ENCODE measurements at regions not wholly inside any gene's neighbourhood (a gene's known extent, or its start where the extent isn't known, plus 50 kb on each side); places are given as distances from the start of the nearest gene placed in this dataset.

DNA sequence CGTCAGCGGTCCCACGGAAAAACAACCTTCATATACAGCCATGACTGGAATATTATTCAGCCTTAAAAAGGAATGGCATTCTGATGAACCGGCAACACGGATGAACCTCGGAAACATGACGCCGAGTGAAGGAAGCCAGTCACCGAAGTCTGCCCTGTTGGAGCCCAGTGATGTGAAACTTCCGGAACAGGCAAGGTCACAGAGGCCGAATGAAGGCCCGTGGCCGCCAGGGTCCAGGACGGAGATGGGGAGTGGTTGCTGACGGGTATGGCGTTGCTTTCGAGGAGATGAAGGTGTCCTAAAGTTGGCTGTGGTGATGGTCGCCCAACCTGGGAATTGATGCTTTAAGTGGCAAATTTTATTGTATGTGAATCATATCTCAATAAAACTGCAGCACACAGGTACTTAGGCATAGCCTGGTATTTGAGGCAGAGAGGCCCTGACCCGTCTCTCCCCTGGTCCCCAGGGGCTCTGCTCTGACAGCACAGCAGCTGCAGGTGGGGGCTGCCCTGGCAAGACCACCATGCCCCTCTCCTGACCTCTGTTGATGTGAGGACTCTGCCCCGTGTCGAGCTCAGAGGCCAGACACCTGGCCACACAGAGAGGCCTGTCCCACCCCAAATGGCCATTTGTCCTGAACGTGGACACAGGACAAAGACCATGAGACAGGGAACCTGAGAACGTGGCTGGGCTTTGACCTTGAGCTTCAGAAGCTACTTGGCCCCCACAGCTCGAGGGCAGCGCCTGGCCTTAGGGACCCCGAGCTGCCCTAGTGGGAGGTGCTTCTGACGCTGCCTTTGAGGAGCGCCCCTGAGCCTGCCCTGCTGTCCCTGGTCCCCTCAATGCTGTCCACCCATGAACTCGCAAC, 1090.8 kb downstream of the BRD1 start:
- no peaks in the 10 kb centered on the region for H3K4me1 ChIP-seq (ENCODE audit: control insufficient read depth, insufficient read depth, low read length)
- no peak overlapping the region for H4K91ac ChIP-seq (ENCODE audit: insufficient read depth, low read depth, low read length)
- no peak overlapping the region for H3K18ac ChIP-seq (ENCODE audit: low read depth, low read length)
- ATAC-seq (ENCODE audit: low read depth) (no peak), DNase-seq (no peak)
- no peaks in the 10 kb centered on the region for H3K36me3 ChIP-seq (ENCODE audit: control insufficient read depth, insufficient read depth, low read length)
- no TSS peak for BruUV-seq (replicated peaks)
- intact Hi-C loops (cut with micrococcal nuclease) = no loop called here
- H3K9me1 ChIP-seq (ENCODE audit: insufficient read depth, low read length) = no peaks in the 10 kb centered on the region
- TF ChIP-seq RFX5 (IDR thresholded peaks at IDR 0.05; ENCODE audit: low read depth, low read length) (no peak), POLR2A (IDR thresholded peaks at IDR 0.05; ENCODE audit: low read depth, low read length) (no peak), RCOR1 (IDR thresholded peaks at IDR 0.05; ENCODE audit: insufficient replicate concordance, low read length) (no peak), MXI1 (IDR thresholded peaks at IDR 0.05; ENCODE audit: borderline replicate concordance, low read depth, low read length) (no peak), BHLHE40 (IDR thresholded peaks at IDR 0.05; ENCODE audit: low read depth, low read length) (no peak)
- TF ChIP-seq, protein P1, sequence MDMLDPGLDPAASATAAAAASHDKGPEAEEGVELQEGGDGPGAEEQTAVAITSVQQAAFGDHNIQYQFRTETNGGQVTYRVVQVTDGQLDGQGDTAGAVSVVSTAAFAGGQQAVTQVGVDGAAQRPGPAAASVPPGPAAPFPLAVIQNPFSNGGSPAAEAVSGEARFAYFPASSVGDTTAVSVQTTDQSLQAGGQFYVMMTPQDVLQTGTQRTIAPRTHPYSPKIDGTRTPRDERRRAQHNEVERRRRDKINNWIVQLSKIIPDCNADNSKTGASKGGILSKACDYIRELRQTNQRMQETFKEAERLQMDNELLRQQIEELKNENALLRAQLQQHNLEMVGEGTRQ (IDR thresholded peaks at IDR 0.05; ENCODE audit: low read depth, low read length) = no peak
- no peak overlapping the region for H3K9ac ChIP-seq (ENCODE audit: low read depth, low read length)
- no peak overlapping the region for H2BK20ac ChIP-seq (ENCODE audit: low read depth, low read length)
- H3K4me3 ChIP-seq (ENCODE audit: insufficient read depth, low read depth, low read length) = no peak overlapping the region
- no peak overlapping the region for H3K4ac ChIP-seq (ENCODE audit: low read depth, low read length)
- H2BK5ac ChIP-seq (ENCODE audit: low read depth, low read length, poor library complexity, severe bottlenecking) = no peak overlapping the region
- peaks cover 65% of the 10 kb centered on the region for H3K9me3 ChIP-seq (ENCODE audit: control insufficient read depth, insufficient read depth, low read length)
- WGBS, 2 experiments (ENCODE audit: extremely low coverage in 2 of 2, insufficient read length in 1 of 2) = 83% methylated on average over 7 of the region's 29 CpGs; no CpG with 5 or more reads in 1 of the 2 experiments
- no peaks in the 10 kb centered on the region for H3K27me3 ChIP-seq (ENCODE audit: control insufficient read depth, insufficient read depth, low read length)
- H3K23ac ChIP-seq (ENCODE audit: low read depth, low read length) = no peak overlapping the region
- no peak overlapping the region for H2BK120ac ChIP-seq (ENCODE audit: low read depth, low read length)
- no peak overlapping the region for H4K5ac ChIP-seq (ENCODE audit: low read depth, low read length)
- no peaks in the 10 kb centered on the region for H4K20me1 ChIP-seq (ENCODE audit: insufficient read depth, low read length)
- no peak overlapping the region for H2AK9ac ChIP-seq (replicated peaks; ENCODE audit: low read depth, low read length, poor library complexity)
- in situ Hi-C loops (cut with MboI; ENCODE audit: low sequenced_read_pairs) = no loop called here
- dilution Hi-C loops (cut with HindIII; ENCODE audit: low sequenced_read_pairs, unreplicated experiment) = no loop called here
- H2BK15ac ChIP-seq (ENCODE audit: low read depth, low read length) = no peak overlapping the region
- POLR2A ChIA-PET (ENCODE audit: unreplicated experiment) = no interaction called here
- no peak overlapping the region for H3K14ac ChIP-seq (replicated peaks; ENCODE audit: low read depth, low read length)
- H2AFZ ChIP-seq (replicated peaks; ENCODE audit: low read length, poor library complexity) = no peak overlapping the region
- H2AK5ac ChIP-seq (ENCODE audit: low read depth, low read length) = no peak overlapping the region
- no peaks in the 10 kb centered on the region for H3K79me1 ChIP-seq (ENCODE audit: low read depth in 1 of 2, low read length in 2 of 2)
- H4K8ac ChIP-seq (ENCODE audit: low read depth in 2 of 2, low read length in 2 of 2) = no peak overlapping the region
- H3K4me2 ChIP-seq (ENCODE audit: low read depth, low read length) = no peak overlapping the region
- no peak overlapping the region for H3K56ac ChIP-seq (ENCODE audit: extremely low read depth, insufficient read depth, low read length)
- H3K27ac ChIP-seq (ENCODE audit: insufficient read depth, low read length) = no peak overlapping the region
- CTCF ChIA-PET = no interaction called here

Data from IMR-90 (cell line).